BLaER1 treated with 17β-estradiol and CSF1 and Interleukin-3, amounts not matched to agents 10 nM and 100 nM (cell line): ENCODE measurements at regions not wholly inside any gene's neighbourhood (a gene's known extent, or its start where the extent isn't known, plus 50 kb on each side); places are given as distances from the start of the nearest gene placed in this dataset.

ENCODE experiments used
- H3K27ac ChIP-seq, 11 experiments: shearing (Covaris generic); formaldehyde crosslinking; 2 replicates each; pipeline ENCODE4 v1.8.1; 2022
- H3K27me3 ChIP-seq, 11 experiments: shearing (Covaris generic); formaldehyde crosslinking; 2 replicates each; pipeline ENCODE4 v1.8.1; 2022
- H3K36me3 ChIP-seq, 11 experiments: shearing (Covaris generic); formaldehyde crosslinking; 2 replicates each; pipeline ENCODE4 v1.8.1; 2022
- H3K4me1 ChIP-seq, 10 experiments: shearing (Covaris generic); formaldehyde crosslinking; 2 replicates each; pipeline ENCODE4 v1.8.1; 2022
- H3K4me2 ChIP-seq, 11 experiments: shearing (Covaris generic); formaldehyde crosslinking; 2 replicates each; pipeline ENCODE4 v1.8.1; 2022
- H3K4me3 ChIP-seq, 10 experiments: shearing (Covaris generic); formaldehyde crosslinking; 2 replicates each; pipeline ENCODE4 v1.8.1; 2022
- H3K9ac ChIP-seq, 11 experiments: shearing (Covaris generic); formaldehyde crosslinking; 2 replicates each; pipeline ENCODE4 v1.8.1; 2022
- H3K9me3 ChIP-seq, 11 experiments: shearing (Covaris generic); formaldehyde crosslinking; replicated peaks in 1 of 11; 2 replicates each; pipeline ENCODE4 v1.8.1; 2022
- H4K20me1 ChIP-seq, 11 experiments: shearing (Covaris generic); formaldehyde crosslinking; 2 replicates each; pipeline ENCODE4 v1.8.1; 2022
- Cebpa-rat ChIP-seq, 11 experiments: shearing (Covaris generic); IDR thresholded peaks; 2 replicates each; pipeline ENCODE4 v1.8.1; 2022

DNA sequence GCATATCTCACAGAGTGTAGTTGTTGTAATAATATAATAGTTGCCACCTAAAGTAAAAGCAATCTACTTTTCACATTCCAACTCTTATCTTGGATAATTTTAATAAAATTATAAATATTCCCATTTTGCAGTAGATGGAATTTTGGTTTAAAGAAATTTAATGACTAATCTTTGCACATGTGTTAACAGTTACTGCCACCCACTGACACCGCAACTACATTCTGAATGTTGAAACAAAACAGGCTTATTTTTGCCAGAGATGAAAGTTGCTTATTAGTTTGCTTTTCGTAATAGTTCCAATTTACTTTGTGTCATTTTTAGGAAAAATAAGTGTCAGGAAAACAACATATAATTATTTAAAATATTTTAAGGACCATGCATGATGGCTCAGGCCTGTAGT, 557.5 kb upstream of the PCDH15 start:
- no peak overlapping the region for H3K4me3 ChIP-seq
- H3K4me2 ChIP-seq, result no peak overlapping the region
- no peaks in the 10 kb centered on the region for H3K27me3 ChIP-seq
- no peak overlapping the region for H3K9ac ChIP-seq
- no peaks in the 10 kb centered on the region for H3K36me3 ChIP-seq
- H4K20me1 ChIP-seq, result no peaks in the 10 kb centered on the region
- peaks cover 0 to 2% (median 0%) of the 10 kb centered on the region in 11 experiments; a peak in 2 of 22 replicates for H3K9me3 ChIP-seq
- no peak overlapping the region for H3K27ac ChIP-seq
- no peaks in the 10 kb centered on the region for H3K4me1 ChIP-seq
- TF ChIP-seq Cebpa-rat (IDR thresholded peaks at IDR 0.05), result no peak

- no peak overlapping the region for H3K9ac ChIP-seq
- no peaks in the 10 kb centered on the region for H3K36me3 ChIP-seq
- H3K9me3 ChIP-seq, result no peaks in the 10 kb centered on the region
- H3K4me3 ChIP-seq, result no peak overlapping the region
- H3K4me2 ChIP-seq, result no peak overlapping the region
- no peaks in the 10 kb centered on the region for H3K27me3 ChIP-seq
- no peaks in the 10 kb centered on the region for H3K4me1 ChIP-seq
- no peak for TF ChIP-seq Cebpa-rat (IDR thresholded peaks at IDR 0.05)
- no peaks in the 10 kb centered on the region for H4K20me1 ChIP-seq
- no peak overlapping the region for H3K27ac ChIP-seq
Observed at GRCh38 chr10:55353414-55353813, 552.4 kb upstream of the PCDH15 start.

DNA sequence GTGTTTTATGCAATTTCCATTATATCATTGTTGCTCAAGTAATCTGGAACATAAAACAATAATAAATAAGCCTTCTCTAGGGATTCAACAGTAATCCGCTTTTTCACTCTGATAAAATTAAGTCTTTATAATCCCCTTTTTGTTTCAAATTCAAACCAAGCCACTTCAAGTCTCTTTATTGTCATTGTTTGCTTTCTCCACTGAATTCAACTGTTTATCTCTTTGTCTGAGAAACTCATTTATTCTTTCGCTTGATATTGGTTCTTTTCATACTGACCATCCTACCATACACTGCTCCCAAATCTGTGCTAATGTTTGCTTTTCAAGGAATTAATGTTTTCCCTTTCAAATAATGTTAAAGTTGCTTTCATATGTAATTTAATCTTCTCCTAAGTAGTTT, 550.4 kb upstream of the PCDH15 start:
- Histone ChIP-seq H3K4me3 (no peak overlapping the region), H3K4me2 (no peak overlapping the region), H4K20me1 (no peaks in the 10 kb centered on the region), H3K4me1 (no peaks in the 10 kb centered on the region), H3K36me3 (no peaks in the 10 kb centered on the region), H3K9me3 (no peaks in the 10 kb centered on the region), H3K27ac (no peak overlapping the region), H3K27me3 (no peaks in the 10 kb centered on the region), H3K9ac (no peak overlapping the region)
- no peak for TF ChIP-seq Cebpa-rat (IDR thresholded peaks at IDR 0.05)

- Histone ChIP-seq H3K27ac (no peak overlapping the region), H4K20me1 (no peaks in the 10 kb centered on the region)
- no peak for TF ChIP-seq Cebpa-rat (IDR thresholded peaks at IDR 0.05)
Observed at GRCh38 chr10:55348534-55348933, 547.5 kb upstream of the PCDH15 start.

DNA sequence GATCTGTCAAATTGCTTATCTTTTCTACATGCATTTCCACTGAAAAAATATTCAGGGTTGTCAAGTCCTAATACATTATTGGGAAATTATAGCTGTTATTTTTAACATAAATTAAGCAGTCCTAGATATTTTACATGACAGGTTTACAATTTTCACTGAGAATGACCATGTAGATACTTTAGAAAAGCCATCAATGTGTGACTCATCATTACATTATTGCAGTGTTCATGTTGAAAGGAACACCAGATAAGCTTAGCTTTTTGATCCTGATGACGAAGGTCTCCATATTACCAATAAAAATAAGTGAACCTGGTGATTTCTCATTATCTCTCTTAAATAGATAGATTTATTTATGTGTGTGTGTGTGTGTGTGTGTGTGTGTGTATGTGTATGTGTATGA, 529.5 kb upstream of the PCDH15 start:
- no peak overlapping the region for H3K9ac ChIP-seq
- H3K4me3 ChIP-seq, result no peak overlapping the region
- H3K27ac ChIP-seq, result no peak overlapping the region
- no peaks in the 10 kb centered on the region for H3K27me3 ChIP-seq
- H3K4me1 ChIP-seq, result no peaks in the 10 kb centered on the region
- TF ChIP-seq Cebpa-rat (IDR thresholded peaks at IDR 0.05), result no peak
- H3K9me3 ChIP-seq, result no peaks in the 10 kb centered on the region
- no peak overlapping the region for H3K4me2 ChIP-seq
- H3K36me3 ChIP-seq, result no peaks in the 10 kb centered on the region
- no peaks in the 10 kb centered on the region for H4K20me1 ChIP-seq

More at GRCh38 chr10:55348534-55348933, 547.5 kb upstream of the PCDH15 start:
- Histone ChIP-seq H3K27me3 (no peaks in the 10 kb centered on the region), H3K4me1 (no peaks in the 10 kb centered on the region), H3K4me2 (no peak overlapping the region), H3K4me3 (no peak overlapping the region), H3K9me3 (no peaks in the 10 kb centered on the region), H3K9ac (no peak overlapping the region), H3K36me3 (no peaks in the 10 kb centered on the region)

DNA sequence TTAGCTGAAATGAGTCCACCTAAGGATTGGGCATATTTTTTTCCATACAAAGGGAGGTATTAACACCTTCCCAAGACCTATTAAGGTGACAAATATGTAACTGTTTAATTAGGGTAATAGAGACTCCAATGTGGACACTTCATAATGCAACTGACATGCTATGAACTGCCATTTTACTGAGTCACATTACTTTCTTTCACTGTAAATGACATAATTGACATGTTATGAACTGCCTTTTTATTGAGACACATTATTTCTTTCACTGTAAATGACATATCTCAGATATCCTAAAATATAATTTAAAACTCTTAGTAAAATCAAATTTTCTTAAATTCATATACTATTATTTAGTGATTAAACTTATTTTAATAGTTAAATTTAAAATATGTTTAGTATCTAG, 528.8 kb upstream of the PCDH15 start:
- Histone ChIP-seq H4K20me1 (no peaks in the 10 kb centered on the region), H3K4me2 (no peak overlapping the region), H3K9me3 (no peaks in the 10 kb centered on the region), H3K27me3 (no peaks in the 10 kb centered on the region), H3K36me3 (no peaks in the 10 kb centered on the region), H3K4me3 (no peak overlapping the region), H3K4me1 (no peaks in the 10 kb centered on the region), H3K27ac (no peak overlapping the region), H3K9ac (no peak overlapping the region)
- TF ChIP-seq Cebpa-rat (IDR thresholded peaks at IDR 0.05), result no peak

DNA sequence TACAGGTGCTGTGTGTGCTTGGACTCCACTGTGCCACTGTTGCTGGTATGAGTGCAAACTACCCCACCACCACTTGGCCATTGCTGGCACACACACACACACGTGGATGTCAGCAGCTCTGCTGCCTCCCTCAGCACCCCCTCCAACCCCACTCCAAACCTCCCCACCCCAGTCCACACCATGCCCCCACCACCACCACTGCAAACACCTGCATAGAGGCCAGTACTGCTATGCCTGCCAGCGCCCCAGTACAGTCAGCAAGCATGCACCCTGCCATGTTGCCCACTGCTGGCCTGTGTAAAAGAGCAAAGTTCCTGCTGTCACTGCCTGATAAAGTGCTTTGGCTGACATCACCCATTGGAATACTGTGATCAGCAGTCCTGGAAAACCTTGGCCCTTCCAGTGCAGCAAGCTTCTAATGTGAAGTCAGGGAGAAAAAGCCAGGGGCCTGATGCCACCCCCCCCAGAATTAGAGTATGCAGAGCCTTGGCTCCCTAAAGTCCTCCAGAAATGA, 519.2 kb upstream of the PCDH15 start:
- Histone ChIP-seq H3K36me3 (no peaks in the 10 kb centered on the region), H3K4me3 (no peak overlapping the region), H3K27me3 (no peaks in the 10 kb centered on the region), H3K9me3 (no peaks in the 10 kb centered on the region), H3K4me1 (no peaks in the 10 kb centered on the region), H3K27ac (no peak overlapping the region), H3K9ac (no peak overlapping the region), H4K20me1 (no peaks in the 10 kb centered on the region; a peak in 1 of 22 replicates), H3K4me2 (no peak overlapping the region)
- no peak for TF ChIP-seq Cebpa-rat (IDR thresholded peaks at IDR 0.05)

- no peak for TF ChIP-seq Cebpa-rat (IDR thresholded peaks at IDR 0.05)
- no peak overlapping the region for H3K9ac ChIP-seq
- no peak overlapping the region for H3K4me2 ChIP-seq
- no peak overlapping the region for H3K27ac ChIP-seq
- H3K4me1 ChIP-seq, result no peaks in the 10 kb centered on the region
- H3K36me3 ChIP-seq, result no peaks in the 10 kb centered on the region
- H3K9me3 ChIP-seq, result no peaks in the 10 kb centered on the region
- no peaks in the 10 kb centered on the region for H4K20me1 ChIP-seq
- no peaks in the 10 kb centered on the region for H3K27me3 ChIP-seq
- H3K4me3 ChIP-seq, result no peak overlapping the region
Observed at GRCh38 chr10:55311848-55312635, 511.0 kb upstream of the PCDH15 start.

GRCh38 chr10:55310143-55310542, 509.1 kb upstream of the PCDH15 start:
- no peak overlapping the region for H3K4me2 ChIP-seq
- no peak for TF ChIP-seq Cebpa-rat (IDR thresholded peaks at IDR 0.05)
- no peak overlapping the region for H3K27ac ChIP-seq
- H4K20me1 ChIP-seq, result no peaks in the 10 kb centered on the region
- no peak overlapping the region for H3K9ac ChIP-seq
- H3K9me3 ChIP-seq, result no peaks in the 10 kb centered on the region
- no peak overlapping the region for H3K4me3 ChIP-seq
- no peaks in the 10 kb centered on the region for H3K36me3 ChIP-seq
- no peaks in the 10 kb centered on the region for H3K27me3 ChIP-seq
- no peaks in the 10 kb centered on the region for H3K4me1 ChIP-seq

GRCh38 chr10:55305285-55305684, 504.3 kb upstream of the PCDH15 start:
- no peak overlapping the region for H3K4me3 ChIP-seq
- H3K9me3 ChIP-seq, result no peaks in the 10 kb centered on the region
- H3K27ac ChIP-seq, result no peak overlapping the region
- H3K27me3 ChIP-seq, result no peaks in the 10 kb centered on the region
- H3K4me1 ChIP-seq, result no peaks in the 10 kb centered on the region
- no peak for TF ChIP-seq Cebpa-rat (IDR thresholded peaks at IDR 0.05)
- H3K4me2 ChIP-seq, result no peak overlapping the region
- no peaks in the 10 kb centered on the region for H4K20me1 ChIP-seq
- no peaks in the 10 kb centered on the region for H3K36me3 ChIP-seq
- no peak overlapping the region for H3K9ac ChIP-seq
